Activated naive CD4-positive, alpha-beta T cell treated with anti-CD3 and anti-CD28 coated beads, Interleukin-2, amount 50 U/mL, for 72 hours (primary cell): ENCODE measurements at regions not wholly inside any gene's neighbourhood (a gene's known extent, or its start where the extent isn't known, plus 50 kb on each side); places are given as distances from the start of the nearest gene placed in this dataset.

Source experiments
- ATAC-seq, 2 donors: fragments of 150-1000 bp; cut with Tn5 transposase; 2 replicates each; pipeline ENCODE4 v1.10.0; 2021; ENCODE audit warnings: mild to moderate bottlenecking in 2 of 2, moderate library complexity in 2 of 2
- DNase-seq, 2 donors: peaks; one replicate each; pipeline ENCODE4 v3.0.0; 2021 to 2022; ENCODE audit warnings: low spot score in 2 of 2
- H3K27ac Mint-ChIP-seq, 2 donors: one replicate each; pipeline ENCODE4 v1.8.0; 2022; ENCODE audit warnings: mild to moderate bottlenecking in 2 of 2, mixed read lengths in 2 of 2
- H3K36me3 Mint-ChIP-seq, 2 donors: one replicate each; pipeline ENCODE4 v1.8.0; 2022; ENCODE audit warnings: mixed read lengths in 2 of 2
- H3K9me3 Mint-ChIP-seq, 2 donors: one replicate each; pipeline ENCODE4 v1.8.0; 2022; ENCODE audit warnings: mixed read lengths in 2 of 2

GRCh38 chr7:340979-341694, 51.2 kb downstream of the FOXL3 start:
- Mint-ChIP-seq H3K27ac (no peak overlapping the region), H3K9me3 (no peaks in the 10 kb centered on the region), H3K36me3 (no peaks in the 10 kb centered on the region)
- no peak for ATAC-seq
- DNase-seq = no peak

DNA sequence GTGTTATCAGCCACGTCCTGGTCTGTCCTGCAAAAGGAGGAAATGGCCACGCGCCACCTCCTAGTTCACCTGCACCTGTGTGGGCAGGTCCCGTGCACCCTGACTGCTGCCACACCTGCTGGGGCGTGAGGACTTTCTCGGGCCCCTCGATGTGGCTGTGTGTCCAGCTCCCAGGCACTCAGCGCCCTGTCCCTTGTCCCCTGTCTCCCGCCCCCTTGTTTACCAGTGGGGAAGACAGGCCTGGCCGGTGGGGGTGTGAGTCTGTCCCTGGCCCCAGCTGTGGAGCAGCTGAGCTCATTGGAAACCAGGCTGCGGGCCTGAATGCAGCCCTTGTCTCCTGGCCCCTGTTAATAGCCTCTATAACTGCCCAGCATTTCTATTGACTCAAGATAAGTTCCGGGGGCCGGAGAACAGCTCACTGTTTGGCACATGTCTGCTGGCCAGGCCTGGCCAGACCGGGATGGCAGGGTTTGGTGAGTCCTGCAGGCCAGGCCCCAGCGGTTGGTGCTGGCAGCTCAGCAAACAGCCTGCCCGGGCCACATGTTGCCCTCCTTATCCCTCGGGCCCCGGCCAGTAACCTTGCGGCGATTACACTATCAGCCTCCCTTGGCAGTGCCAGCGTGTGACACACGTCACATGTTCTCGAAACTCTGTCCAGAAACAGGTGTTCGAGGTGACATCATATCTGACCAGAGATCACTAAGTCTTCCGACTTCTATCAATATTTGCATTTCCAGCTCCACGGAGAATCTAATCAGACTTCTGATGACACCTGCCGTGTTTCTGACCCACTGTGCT, 52.1 kb downstream of the FOXL3 start:
- Mint-ChIP-seq H3K27ac (peak overlapping the region in 1 of 2 donors; percentile 31), H3K9me3 (no peaks in the 10 kb centered on the region), H3K36me3 (no peaks in the 10 kb centered on the region)
- DNase-seq (no peak), ATAC-seq (no peak)

DNA sequence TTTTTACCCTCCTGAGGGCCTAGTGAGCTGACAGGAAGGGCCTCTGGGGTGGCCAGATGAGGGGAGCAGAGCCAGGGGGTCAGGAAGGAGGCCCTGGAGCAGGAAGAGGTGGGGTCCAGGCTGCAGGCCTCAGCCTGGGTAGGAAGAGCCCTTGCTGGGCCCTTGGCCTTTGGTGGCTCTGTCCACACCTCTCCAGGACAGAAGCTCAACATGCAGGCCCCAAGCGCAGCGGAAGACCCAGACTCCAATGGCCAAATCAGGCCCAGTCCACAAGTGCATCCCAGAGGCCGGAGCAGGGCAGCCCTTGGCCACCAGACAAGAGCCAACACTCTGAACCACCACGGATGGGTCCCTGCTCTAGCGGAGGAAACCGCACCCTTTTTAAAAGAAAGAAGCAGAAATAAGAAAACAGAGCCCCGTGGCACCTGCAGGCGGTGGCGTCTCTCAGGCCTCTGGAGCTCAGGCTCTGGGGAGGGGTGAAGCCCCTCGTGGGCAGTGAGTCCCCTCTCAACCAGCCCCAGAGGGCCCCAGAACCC, 52.8 kb downstream of the FOXL3 start:
- no peaks in the 10 kb centered on the region for H3K36me3 Mint-ChIP-seq
- no peaks in the 10 kb centered on the region for H3K9me3 Mint-ChIP-seq
- DNase-seq (no peak), ATAC-seq (no peak)
- peak overlapping the region in 1 of 2 donors; percentile 31 for H3K27ac Mint-ChIP-seq

GRCh38 chr7:343227-343822, 53.4 kb downstream of the FOXL3 start:
- ATAC-seq (no peak), DNase-seq (no peak)
- no peaks in the 10 kb centered on the region for H3K9me3 Mint-ChIP-seq
- peak overlapping the region in 1 of 2 donors; percentile 31 for H3K27ac Mint-ChIP-seq
- H3K36me3 Mint-ChIP-seq = no peaks in the 10 kb centered on the region

GRCh38 chr7:343864-344607, 54.1 kb downstream of the FOXL3 start:
- H3K9me3 Mint-ChIP-seq = no peaks in the 10 kb centered on the region
- no peaks in the 10 kb centered on the region for H3K36me3 Mint-ChIP-seq
- peak overlapping the region in 1 of 2 donors; percentile 40 for H3K27ac Mint-ChIP-seq
- DNase-seq = no peak
- no peak for ATAC-seq

GRCh38 chr7:344608-344994, 54.6 kb downstream of the FOXL3 start:
- no peak for ATAC-seq
- Mint-ChIP-seq H3K9me3 (no peaks in the 10 kb centered on the region), H3K36me3 (no peaks in the 10 kb centered on the region), H3K27ac (no peak overlapping the region)
- no peak for DNase-seq

GRCh38 chr7:346116-346898, 56.3 kb downstream of the FOXL3 start:
- ATAC-seq = no peak
- DNase-seq = no peak
- Mint-ChIP-seq H3K36me3 (no peaks in the 10 kb centered on the region), H3K27ac (no peak overlapping the region), H3K9me3 (no peaks in the 10 kb centered on the region)

- ATAC-seq (no peak), DNase-seq (no peak)
- H3K9me3 Mint-ChIP-seq = no peaks in the 10 kb centered on the region
- peak overlapping the region in 1 of 2 donors; percentile 68 for H3K27ac Mint-ChIP-seq
- peaks cover 0 to 5% of the 10 kb centered on the region in 2 donors for H3K36me3 Mint-ChIP-seq
These were observed 57.1 kb downstream of the FOXL3 start for GRCh38 chr7:347001-347590.

GRCh38 chr7:347644-348479, 57.9 kb downstream of the FOXL3 start:
- ATAC-seq = no peak
- Mint-ChIP-seq H3K27ac (peak overlapping the region in 1 of 2 donors; percentile 68), H3K36me3 (peaks cover 0 to 6% of the 10 kb centered on the region in 2 donors), H3K9me3 (no peaks in the 10 kb centered on the region)
- no peak for DNase-seq

DNA sequence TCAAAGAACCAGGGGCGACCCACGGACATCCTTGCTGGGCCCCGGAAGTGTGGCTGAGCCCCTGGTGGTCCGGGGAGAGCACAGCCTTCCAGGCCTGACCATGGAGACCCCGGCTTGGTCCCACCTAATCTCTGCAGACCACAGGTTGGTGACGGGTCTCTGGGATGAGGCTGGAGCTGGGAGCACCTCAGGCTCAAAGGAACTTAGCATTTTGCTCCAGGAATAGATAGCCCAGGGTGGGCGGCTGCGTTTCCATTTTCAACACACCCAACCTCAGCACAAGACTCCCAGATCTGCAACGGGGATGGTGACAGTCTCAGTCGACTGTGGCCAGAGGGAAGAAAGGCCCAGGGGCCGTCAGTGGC, 58.5 kb downstream of the FOXL3 start:
- DNase-seq (no peak), ATAC-seq (no peak)
- Mint-ChIP-seq H3K9me3 (no peaks in the 10 kb centered on the region), H3K27ac (no peak overlapping the region), H3K36me3 (peaks cover 0 to 6% of the 10 kb centered on the region in 2 donors)

GRCh38 chr7:348962-349743, 59.2 kb downstream of the FOXL3 start:
- ATAC-seq (no peak), DNase-seq (no peak)
- Mint-ChIP-seq H3K27ac (no peak overlapping the region), H3K36me3 (peaks cover 0 to 6% of the 10 kb centered on the region in 2 donors), H3K9me3 (no peaks in the 10 kb centered on the region)

- peak; percentile 73 to 78 for ATAC-seq
- Mint-ChIP-seq H3K36me3 (peaks cover 0 to 6% of the 10 kb centered on the region in 2 donors), H3K27ac (no peak overlapping the region), H3K9me3 (no peaks in the 10 kb centered on the region)
- peak in 1 of 2 donors; percentile 44 for DNase-seq
These were observed 61.3 kb downstream of the FOXL3 start for GRCh38 chr7:351256-351655.

DNA sequence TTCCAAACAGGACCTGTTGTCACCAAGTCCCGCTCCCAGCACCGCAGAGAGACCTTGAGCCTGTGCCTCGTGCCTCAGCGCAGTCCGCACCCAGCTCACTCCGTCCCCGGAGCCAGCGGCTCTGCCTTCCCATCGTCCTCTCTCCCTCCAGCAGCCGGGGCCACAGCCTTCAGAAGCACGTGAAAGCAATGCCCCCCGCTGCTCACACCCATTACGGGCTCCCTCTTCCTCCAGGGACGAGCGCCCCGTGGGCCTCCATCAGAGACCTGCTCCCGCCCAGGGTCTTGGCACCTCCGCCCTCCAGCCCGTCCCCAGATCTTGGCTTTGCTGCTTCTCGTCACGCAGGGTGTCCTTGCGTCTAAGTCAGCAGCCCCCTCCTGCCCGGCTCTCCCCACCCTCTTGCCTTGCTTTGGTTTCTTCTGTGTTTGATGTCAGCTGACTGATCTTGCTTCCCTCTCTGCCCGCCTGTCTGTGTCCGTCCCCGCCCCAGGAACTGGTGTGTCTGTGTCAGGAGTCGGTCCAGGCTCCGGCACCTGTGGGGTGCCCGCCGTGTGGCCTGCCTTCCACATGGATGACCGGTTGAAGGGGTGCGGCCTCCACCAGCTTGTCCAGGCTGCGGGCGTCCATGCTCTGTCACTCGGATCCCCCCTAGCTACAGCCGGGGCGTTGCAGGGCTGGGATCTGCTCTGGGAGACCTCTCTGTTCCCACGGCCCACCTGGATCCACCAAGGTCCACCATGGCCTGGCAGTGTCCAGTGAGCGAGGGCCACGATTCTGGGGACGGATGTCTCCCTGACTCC, 61.9 kb downstream of the FOXL3 start:
- peak; percentile 68 to 75 for ATAC-seq
- Mint-ChIP-seq H3K27ac (peak overlapping the region in 1 of 2 donors; percentile 37), H3K9me3 (no peaks in the 10 kb centered on the region), H3K36me3 (peaks cover 0 to 6% of the 10 kb centered on the region in 2 donors)
- DNase-seq = peak in 1 of 2 donors; percentile 41
